ENCODE measurements at regions not wholly inside any gene's neighbourhood (a gene's known extent, or its start where the extent isn't known, plus 50 kb on each side); places are given as distances from the start of the nearest gene placed in this dataset.

- no peaks in the 10 kb centered on the region for H3K36me3 ChIP-seq (ENCODE audit: control insufficient read depth in 4 of 4, insufficient read depth in 3 of 4, low read depth in 1 of 4, low read length in 3 of 4)
Observed at GRCh38 chr6:118751072-118751471, 99.7 kb upstream of the CEP85L start.

GRCh38 chr6:118750143-118750542 lies 98.8 kb upstream of the CEP85L start:
- Histone ChIP-seq H3K27ac (ENCODE audit: low read depth in 1 of 2, low read length in 2 of 2) (no peak overlapping the region), H3K4me3 (ENCODE audit: low read depth in 1 of 3, low read length in 3 of 3) (no peak overlapping the region), H3K27me3 (ENCODE audit: control insufficient read depth in 4 of 4, insufficient read depth in 4 of 4, low read length in 3 of 4) (no peaks in the 10 kb centered on the region), H3K9me3 (ENCODE audit: control insufficient read depth in 4 of 4, low read length in 3 of 4) (no peaks in the 10 kb centered on the region), H3K9ac (ENCODE audit: low read depth in 1 of 2, low read length in 2 of 2) (no peak overlapping the region), H3K4me1 (ENCODE audit: control insufficient read depth in 4 of 4, insufficient read depth in 4 of 4, low read length in 3 of 4) (peaks cover 0 to 15% (median 6%) of the 10 kb centered on the region in 4 donors), H3K36me3 (ENCODE audit: control insufficient read depth in 4 of 4, insufficient read depth in 3 of 4, low read depth in 1 of 4, low read length in 3 of 4) (no peaks in the 10 kb centered on the region)
- TF ChIP-seq HNF4A (conservative IDR thresholded peaks at IDR 0.05) = no peak
- no peak for DNase-seq (ENCODE audit: low spot score)
- 88% methylated on average over 2 of the region's 2 CpGs for WGBS

More at GRCh38 chr6:118751072-118751471, 99.7 kb upstream of the CEP85L start:
- no peak overlapping the region for H3K9ac ChIP-seq (ENCODE audit: low read depth in 1 of 2, low read length in 2 of 2)
- TF ChIP-seq HNF4G (IDR thresholded peaks at IDR 0.05) = no peak
- TF ChIP-seq NR2F2 (IDR thresholded peaks at IDR 0.05) = no peak
- TF ChIP-seq YY1 (IDR thresholded peaks at IDR 0.05) = no peak
- no peak for TF ChIP-seq JUND (IDR thresholded peaks at IDR 0.05)
- TF ChIP-seq HNF4A (conservative IDR thresholded peaks at IDR 0.05) = peak in 1 of 2 donors; percentile 22
- TF ChIP-seq EGR1 (IDR thresholded peaks at IDR 0.05; ENCODE audit: low read depth in 2 of 2) = no peak
- no peak overlapping the region for H3K4me3 ChIP-seq (ENCODE audit: low read depth in 1 of 3, low read length in 3 of 3)
- no peaks in the 10 kb centered on the region for H3K27me3 ChIP-seq (ENCODE audit: control insufficient read depth in 4 of 4, insufficient read depth in 4 of 4, low read length in 3 of 4)
- H3K9me3 ChIP-seq (ENCODE audit: control insufficient read depth in 4 of 4, low read length in 3 of 4) = no peaks in the 10 kb centered on the region
- no peak for DNase-seq (ENCODE audit: low spot score)
- H3K27ac ChIP-seq (ENCODE audit: low read depth in 1 of 2, low read length in 2 of 2) = no peak overlapping the region
- WGBS = 52% methylated on average over 3 of the region's 3 CpGs
- H3K4me1 ChIP-seq (ENCODE audit: control insufficient read depth in 4 of 4, insufficient read depth in 4 of 4, low read length in 3 of 4) = peaks cover 0 to 15% (median 6%) of the 10 kb centered on the region in 4 donors

GRCh38 chr6:118748311-118749062 lies 97.1 kb upstream of the CEP85L start:
- Histone ChIP-seq H3K4me1 (ENCODE audit: control insufficient read depth in 4 of 4, insufficient read depth in 4 of 4, low read length in 3 of 4) (peaks cover 0 to 15% (median 6%) of the 10 kb centered on the region in 4 donors), H3K27me3 (ENCODE audit: control insufficient read depth in 4 of 4, insufficient read depth in 4 of 4, low read length in 3 of 4) (no peaks in the 10 kb centered on the region), H3K9ac (ENCODE audit: low read depth in 1 of 2, low read length in 2 of 2) (no peak overlapping the region), H3K27ac (ENCODE audit: low read depth in 1 of 2, low read length in 2 of 2) (peak overlapping the region in 1 of 2 donors; percentile 18), H3K36me3 (ENCODE audit: control insufficient read depth in 4 of 4, insufficient read depth in 3 of 4, low read depth in 1 of 4, low read length in 3 of 4) (no peaks in the 10 kb centered on the region), H3K4me3 (ENCODE audit: low read depth in 1 of 3, low read length in 3 of 3) (no peak overlapping the region), H3K9me3 (ENCODE audit: control insufficient read depth in 4 of 4, low read length in 3 of 4) (no peaks in the 10 kb centered on the region)
- 75% methylated on average over 9 of the region's 9 CpGs for WGBS
- TF ChIP-seq ATF3 (IDR thresholded peaks at IDR 0.05) = no peak
- no peak for TF ChIP-seq SP1 (IDR thresholded peaks at IDR 0.05)
- no peak for TF ChIP-seq RAD21 (IDR thresholded peaks at IDR 0.05)
- no peak for TF ChIP-seq ZBTB33 (IDR thresholded peaks at IDR 0.05)
- TF ChIP-seq TAF1 (conservative IDR thresholded peaks at IDR 0.05) = no peak
- no peak for TF ChIP-seq YY1 (IDR thresholded peaks at IDR 0.05)
- no peak for DNase-seq (ENCODE audit: low spot score)

GRCh38 chr6:118746825-118747174 lies 95.4 kb upstream of the CEP85L start:
- no peak overlapping the region for H3K9ac ChIP-seq (ENCODE audit: low read depth in 1 of 2, low read length in 2 of 2)
- H3K27ac ChIP-seq (ENCODE audit: low read depth in 1 of 2, low read length in 2 of 2) = no peak overlapping the region

More at GRCh38 chr6:118746825-118747174, 95.4 kb upstream of the CEP85L start:
- TF ChIP-seq SP1 (IDR thresholded peaks at IDR 0.05) (no peak), HNF4G (IDR thresholded peaks at IDR 0.05) (no peak), RAD21 (IDR thresholded peaks at IDR 0.05) (no peak), JUND (IDR thresholded peaks at IDR 0.05) (no peak), CTCF (IDR thresholded peaks at IDR 0.05; ENCODE audit: low read depth, low read length, missing input control) (no peak), RXRA (IDR thresholded peaks at IDR 0.05) (no peak)
- Histone ChIP-seq H3K9me3 (ENCODE audit: control insufficient read depth in 4 of 4, low read length in 3 of 4) (no peaks in the 10 kb centered on the region), H3K4me1 (ENCODE audit: control insufficient read depth in 4 of 4, insufficient read depth in 4 of 4, low read length in 3 of 4) (peaks cover 0 to 15% (median 6%) of the 10 kb centered on the region in 4 donors), H3K27me3 (ENCODE audit: control insufficient read depth in 4 of 4, insufficient read depth in 4 of 4, low read length in 3 of 4) (no peaks in the 10 kb centered on the region), H3K36me3 (ENCODE audit: control insufficient read depth in 4 of 4, insufficient read depth in 3 of 4, low read depth in 1 of 4, low read length in 3 of 4) (no peaks in the 10 kb centered on the region), H3K4me3 (ENCODE audit: low read depth in 1 of 3, low read length in 3 of 3) (no peak overlapping the region)
- no peak for DNase-seq (ENCODE audit: low spot score)

All from liver (tissue), 8 donors.